NB4 (cell line): ENCODE measurements at regions not wholly inside any gene's neighbourhood (a gene's known extent, or its start where the extent isn't known, plus 50 kb on each side); places are given as distances from the start of the nearest gene placed in this dataset.

Experiments used
- DNase-seq: peaks from one replicate; pipeline ENCODE4 v3.0.0; 2010; ENCODE audit warnings: low read depth
- H3K4me3 ChIP-seq: one replicate; pipeline ENCODE4 v1.5.1; 2011; ENCODE audit warnings: mild to moderate bottlenecking, low read depth, low read length, moderate library complexity
- MAX ChIP-seq: IDR thresholded peaks from 2 replicates; pipeline ENCODE4 v1.6.1; 2011; ENCODE audit warnings: low read depth, low read length
- MYC ChIP-seq: IDR thresholded peaks from 2 replicates; pipeline ENCODE4 v1.6.1; 2011; ENCODE audit warnings: low read depth, low read length
- POLR2A ChIP-seq: IDR thresholded peaks from 2 replicates; pipeline ENCODE4 v1.6.1; 2011; ENCODE audit warnings: mild to moderate bottlenecking; ENCODE audit not compliant: insufficient read length; ENCODE audit errors: extremely low read depth
- TF ChIP-seq, protein P1 (sequence below): IDR thresholded peaks from one replicate; pipeline ENCODE4 v1.5.1; 2012; ENCODE audit warnings: low read depth, low read length

- DNase-seq = no peak
- TF ChIP-seq MAX (no peak), MYC (no peak), POLR2A (no peak)
- TF ChIP-seq, protein P1, sequence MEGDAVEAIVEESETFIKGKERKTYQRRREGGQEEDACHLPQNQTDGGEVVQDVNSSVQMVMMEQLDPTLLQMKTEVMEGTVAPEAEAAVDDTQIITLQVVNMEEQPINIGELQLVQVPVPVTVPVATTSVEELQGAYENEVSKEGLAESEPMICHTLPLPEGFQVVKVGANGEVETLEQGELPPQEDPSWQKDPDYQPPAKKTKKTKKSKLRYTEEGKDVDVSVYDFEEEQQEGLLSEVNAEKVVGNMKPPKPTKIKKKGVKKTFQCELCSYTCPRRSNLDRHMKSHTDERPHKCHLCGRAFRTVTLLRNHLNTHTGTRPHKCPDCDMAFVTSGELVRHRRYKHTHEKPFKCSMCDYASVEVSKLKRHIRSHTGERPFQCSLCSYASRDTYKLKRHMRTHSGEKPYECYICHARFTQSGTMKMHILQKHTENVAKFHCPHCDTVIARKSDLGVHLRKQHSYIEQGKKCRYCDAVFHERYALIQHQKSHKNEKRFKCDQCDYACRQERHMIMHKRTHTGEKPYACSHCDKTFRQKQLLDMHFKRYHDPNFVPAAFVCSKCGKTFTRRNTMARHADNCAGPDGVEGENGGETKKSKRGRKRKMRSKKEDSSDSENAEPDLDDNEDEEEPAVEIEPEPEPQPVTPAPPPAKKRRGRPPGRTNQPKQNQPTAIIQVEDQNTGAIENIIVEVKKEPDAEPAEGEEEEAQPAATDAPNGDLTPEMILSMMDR = no peak
- H3K4me3 ChIP-seq = no peak overlapping the region
Measured at GRCh38 chr17:72413077-72414031, 292.5 kb downstream of the SOX9 start.

GRCh38 chr17:72414032-72414396, 293.2 kb downstream of the SOX9 start:
- no peak overlapping the region for H3K4me3 ChIP-seq
- no peak for TF ChIP-seq MYC
- no peak for TF ChIP-seq POLR2A
- TF ChIP-seq, protein P1 = no peak
- TF ChIP-seq MAX = no peak
- no peak for DNase-seq

DNA sequence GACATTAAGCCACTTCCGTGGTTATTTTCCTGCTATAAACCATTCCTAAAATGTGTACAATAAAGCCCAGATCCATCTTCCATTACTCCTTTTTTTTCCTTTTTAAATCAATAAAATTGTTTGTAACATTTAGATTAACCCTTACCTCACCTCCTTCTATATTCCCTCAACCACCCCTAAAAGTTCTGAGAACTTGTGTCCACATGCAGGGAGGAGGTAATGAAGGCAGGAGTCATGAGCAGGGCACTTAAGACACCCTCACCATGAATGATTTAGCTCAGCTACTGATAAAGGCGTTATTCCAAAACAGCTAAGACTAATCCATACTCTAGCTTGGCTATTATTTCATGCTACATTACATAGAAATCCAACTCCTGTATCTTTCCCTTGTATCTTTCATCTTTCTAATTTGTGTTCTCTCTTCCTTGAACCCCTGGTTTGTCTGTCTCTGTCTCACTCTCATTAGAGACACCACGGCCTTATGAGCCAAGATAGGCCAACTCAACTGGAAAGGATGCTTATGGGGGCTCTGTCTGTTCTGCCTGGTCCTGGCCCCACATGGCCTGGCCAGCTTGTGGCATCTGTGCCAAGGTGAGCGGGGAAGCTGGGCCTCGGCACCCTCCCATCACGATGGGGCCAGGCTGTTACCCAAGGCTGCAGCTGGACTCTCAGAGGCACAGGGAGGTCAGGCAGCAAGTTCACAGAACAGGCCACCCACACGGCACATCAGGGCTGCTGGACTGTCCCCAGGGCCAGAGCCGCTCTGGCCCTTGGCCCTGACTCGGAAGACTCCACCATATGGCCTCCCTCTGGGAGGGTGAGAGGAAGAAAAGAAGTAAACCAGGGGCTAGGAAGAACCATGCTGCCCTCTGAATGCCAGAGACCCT, 294.4 kb downstream of the SOX9 start:
- TF ChIP-seq MYC (no peak), POLR2A (no peak), MAX (no peak)
- TF ChIP-seq, protein P1 = no peak
- DNase-seq = no peak

GRCh38 chr17:72416054-72416675, 295.3 kb downstream of the SOX9 start:
- H3K4me3 ChIP-seq = no peak overlapping the region
- TF ChIP-seq MAX = no peak
- no peak for TF ChIP-seq MYC
- TF ChIP-seq, protein P1 = no peak
- TF ChIP-seq POLR2A = no peak
- no peak for DNase-seq

More for the DNA sequence above, 294.4 kb downstream of the SOX9 start:
- H3K4me3 ChIP-seq = no peak overlapping the region

GRCh38 chr17:72416905-72417304, 296.1 kb downstream of the SOX9 start:
- no peak for DNase-seq
- H3K4me3 ChIP-seq = no peak overlapping the region
- TF ChIP-seq, protein P1 = no peak
- TF ChIP-seq MYC (no peak), MAX (no peak), POLR2A (no peak)
